ENCODE measurements at regions not wholly inside any gene's neighbourhood (a gene's known extent, or its start where the extent isn't known, plus 50 kb on each side); places are given as distances from the start of the nearest gene placed in this dataset.
"Not testable (repeated sequence)": the region's sequence is repeated elsewhere in the genome, so short reads cannot be mapped to it uniquely, and the experiment has no call there.

GRCh38 chr3:118146658-118147375 lies 887.8 kb downstream of the IGSF11 start:
- intact Hi-C loops (cut with DNase I), result no loop called here

GRCh38 chr3:118151164-118151563 lies 883.5 kb downstream of the IGSF11 start:
- intact Hi-C loops (cut with DNase I), result no loop called here
- DNase-seq (ENCODE audit: low spot score), result no peak

More at GRCh38 chr3:118146658-118147375, 887.8 kb downstream of the IGSF11 start:
- no peak for DNase-seq (ENCODE audit: low spot score)

DNA sequence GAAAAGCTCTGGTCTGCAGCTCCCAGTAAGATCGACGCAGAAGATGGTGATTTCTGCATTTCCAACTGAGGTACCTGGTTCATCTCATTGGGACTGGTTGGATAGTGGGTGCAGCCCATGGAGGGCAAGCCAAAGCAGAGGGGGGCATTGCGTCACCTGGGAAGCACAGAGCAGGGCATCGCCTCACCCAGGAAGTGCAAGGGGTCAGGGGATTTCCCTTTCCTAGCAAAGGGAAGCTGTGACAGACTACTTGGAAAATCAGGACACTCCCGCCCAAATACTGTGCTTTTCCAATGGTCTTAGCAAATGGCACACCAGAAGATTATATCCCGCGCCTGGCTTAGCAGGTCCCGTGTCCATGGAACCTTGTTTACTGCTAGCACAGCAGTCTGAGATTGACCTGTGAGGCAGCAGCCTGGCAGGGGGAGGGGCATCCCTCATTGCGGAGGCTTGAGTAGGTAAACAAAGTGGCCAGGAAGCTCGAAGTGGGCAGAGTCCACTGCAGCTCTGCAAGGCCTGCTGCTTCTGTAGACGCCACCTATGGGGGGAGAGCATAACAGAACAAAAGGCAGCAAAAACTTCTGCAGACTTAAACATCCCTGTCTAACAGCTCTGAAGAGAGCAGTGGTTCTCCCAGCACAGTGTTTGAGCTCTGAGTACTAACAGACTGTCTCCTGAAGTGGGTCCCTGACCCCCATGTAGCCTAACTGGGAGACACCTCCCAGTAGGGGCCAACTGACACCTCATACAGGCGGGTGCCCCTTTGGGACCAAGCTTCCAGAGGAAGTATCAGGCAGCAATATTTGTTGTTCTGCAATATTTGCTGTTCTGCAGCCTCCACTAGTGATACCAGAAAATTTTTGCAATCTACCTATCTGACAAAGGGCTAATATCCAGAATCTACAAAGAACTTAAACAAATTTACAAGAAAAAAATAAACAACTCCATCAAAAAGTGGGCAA lies 871.7 kb downstream of the IGSF11 start:
- intact Hi-C loops (cut with DNase I), result not testable (repeated sequence)

GRCh38 chr3:118165413-118165812 lies 869.2 kb downstream of the IGSF11 start:
- intact Hi-C loops (cut with DNase I), result no loop called here
- DNase-seq (ENCODE audit: low spot score), result no peak

More for the DNA sequence above, 871.7 kb downstream of the IGSF11 start:
- not testable (repeated sequence) for DNase-seq (ENCODE audit: low spot score)

DNA sequence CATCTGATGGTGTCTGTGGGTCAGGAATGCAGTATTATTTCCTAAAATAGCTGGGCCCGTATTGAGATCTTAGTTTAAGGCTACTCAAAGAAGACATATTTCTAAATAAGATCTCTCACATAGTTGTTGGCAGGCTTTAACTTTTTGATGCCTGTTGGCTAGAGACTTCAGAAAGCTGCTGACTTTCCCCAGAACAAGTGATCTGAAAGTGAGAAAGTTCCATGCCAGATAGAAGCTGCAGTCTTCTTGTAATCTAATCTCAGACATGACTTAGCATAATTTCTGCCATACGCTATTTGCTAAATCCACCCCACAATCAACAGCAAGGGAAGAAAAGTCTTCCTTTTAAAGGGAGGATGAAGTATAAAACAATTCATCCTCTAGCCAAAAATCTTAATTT lies 867.1 kb downstream of the IGSF11 start:
- DNase-seq (ENCODE audit: low spot score), result no peak
- intact Hi-C loops (cut with DNase I), result no loop called here

DNA sequence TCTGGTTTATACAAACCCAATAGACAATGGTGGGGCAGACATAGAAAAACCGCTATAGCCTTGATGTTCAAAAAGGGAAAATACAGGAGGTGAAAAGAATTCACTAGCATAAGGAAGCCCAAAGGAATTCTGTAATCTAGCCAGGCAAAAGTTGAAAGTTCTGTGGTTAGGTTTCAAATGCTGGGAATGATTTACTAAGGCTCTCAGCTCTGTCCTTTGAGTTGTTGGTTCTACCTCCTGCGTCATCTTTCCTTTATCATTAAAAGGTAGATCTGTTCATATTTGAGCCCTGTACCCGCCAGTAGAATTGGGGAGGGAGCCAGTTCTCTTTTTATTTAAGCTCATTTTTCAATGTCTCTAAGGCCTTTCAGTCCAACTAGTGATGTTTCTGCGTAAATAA lies 866.5 kb downstream of the IGSF11 start:
- DNase-seq (ENCODE audit: low spot score), result no peak
- intact Hi-C loops (cut with DNase I), result no loop called here

DNA sequence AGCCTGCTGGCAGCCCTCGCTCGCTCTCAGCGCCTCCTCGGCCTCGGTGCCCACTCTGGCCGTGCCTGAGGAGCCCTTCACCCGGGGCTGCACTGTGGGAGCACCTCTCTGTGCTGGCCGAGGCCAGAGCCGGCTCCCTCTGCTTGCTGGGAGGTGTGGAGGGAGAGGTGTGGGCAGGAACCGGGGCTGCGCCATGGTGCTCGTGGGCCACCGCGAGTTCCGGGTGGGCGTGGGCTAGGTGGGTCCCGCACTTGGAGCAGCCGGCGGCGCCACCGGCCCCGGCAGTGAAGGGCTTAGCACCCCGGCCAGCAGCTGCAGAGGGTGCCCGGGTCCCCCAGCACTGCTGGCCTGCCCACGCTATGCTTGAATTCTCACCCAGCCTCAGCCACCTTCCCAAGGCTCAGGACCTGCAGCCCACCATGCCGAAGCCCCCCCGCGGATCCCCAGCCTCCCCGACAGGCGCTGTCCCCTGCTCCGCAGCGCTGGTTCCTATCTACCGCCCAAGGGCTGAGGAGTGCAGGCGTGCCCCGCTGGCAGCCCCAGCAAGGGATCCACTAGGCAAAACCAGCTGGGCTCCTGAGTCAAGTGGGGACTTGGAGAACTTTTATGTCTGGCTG lies 863.3 kb downstream of the IGSF11 start:
- no peak for DNase-seq (ENCODE audit: low spot score)
- intact Hi-C loops (cut with DNase I), result no loop called here

DNA sequence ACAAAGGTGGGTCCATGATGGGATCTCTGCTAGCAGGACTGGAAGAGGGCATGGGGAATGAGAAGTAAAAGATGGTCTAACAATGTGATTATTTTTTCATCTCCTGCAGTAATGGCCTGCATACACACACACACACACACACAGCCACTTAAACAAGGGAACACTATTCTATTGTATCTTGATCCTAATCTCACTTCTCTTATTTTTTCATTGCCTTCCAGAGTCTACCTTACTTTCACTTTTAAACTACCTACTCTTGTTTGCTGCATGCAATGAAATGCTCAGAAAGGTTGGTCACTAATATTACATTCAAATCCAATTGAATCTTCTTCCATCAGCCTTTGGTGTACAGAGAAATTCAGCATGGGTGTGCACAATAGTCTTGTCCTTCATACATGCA lies 853.8 kb downstream of the IGSF11 start:
- intact Hi-C loops (cut with DNase I), result no loop called here
- no peak for DNase-seq (ENCODE audit: low spot score)

GRCh38 chr3:118181274-118181673 lies 853.4 kb downstream of the IGSF11 start:
- no peak for DNase-seq (ENCODE audit: low spot score)
- intact Hi-C loops (cut with DNase I), result no loop called here

GRCh38 chr3:118186051-118186450 lies 848.6 kb downstream of the IGSF11 start:
- intact Hi-C loops (cut with DNase I), result no loop called here
- DNase-seq (ENCODE audit: low spot score), result no peak

- DNase-seq (ENCODE audit: low spot score), result no peak
- intact Hi-C loops (cut with DNase I), result no loop called here
Observed at GRCh38 chr3:118187221-118187620, 847.4 kb downstream of the IGSF11 start.

GRCh38 chr3:118196183-118196582 lies 838.5 kb downstream of the IGSF11 start:
- no peak for DNase-seq (ENCODE audit: low spot score)
- intact Hi-C loops (cut with DNase I), result no loop called here

- no peak for DNase-seq (ENCODE audit: low spot score)
- intact Hi-C loops (cut with DNase I), result no loop called here
Observed at GRCh38 chr3:118199044-118199443, 835.6 kb downstream of the IGSF11 start.

DNA sequence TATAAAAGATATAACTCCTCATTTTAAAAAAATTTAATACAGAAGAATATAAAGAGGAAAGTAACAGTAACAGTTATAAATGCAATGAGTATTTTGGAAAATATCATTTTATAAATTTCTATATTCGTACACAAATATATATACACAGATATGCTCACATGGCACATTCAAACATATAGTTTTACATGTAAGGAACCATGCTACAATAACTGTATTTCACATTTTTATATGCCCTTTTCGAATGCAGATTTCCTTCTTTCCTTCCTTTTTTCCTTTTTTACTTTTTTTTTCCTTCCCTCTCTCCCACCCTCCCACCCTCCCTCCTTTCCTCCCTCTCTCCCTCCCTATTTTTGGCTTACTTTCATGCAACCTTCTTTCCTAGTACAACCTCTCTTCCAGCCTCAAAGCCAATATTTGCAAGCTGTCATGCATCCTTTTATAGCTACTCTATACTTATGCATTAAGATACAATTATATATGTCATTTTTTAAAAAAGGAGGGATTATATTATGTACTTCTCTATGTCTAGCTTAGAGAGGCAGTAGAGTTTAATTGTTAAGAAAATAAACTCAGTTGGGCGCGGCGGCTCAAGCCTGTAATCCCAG lies 830.5 kb downstream of the IGSF11 start:
- intact Hi-C loops (cut with DNase I), result no loop called here
- DNase-seq (ENCODE audit: low spot score), result no peak

- intact Hi-C loops (cut with DNase I), result no loop called here
- DNase-seq (ENCODE audit: low spot score), result no peak
Observed at GRCh38 chr3:118207271-118207670, 827.4 kb downstream of the IGSF11 start.

- intact Hi-C loops (cut with DNase I), result no loop called here
- no peak for DNase-seq (ENCODE audit: low spot score)
Observed at GRCh38 chr3:118208642-118209041, 826.0 kb downstream of the IGSF11 start.

- intact Hi-C loops (cut with DNase I), result no loop called here
- no peak for DNase-seq (ENCODE audit: low spot score)
Observed at GRCh38 chr3:118213892-118214291, 820.8 kb downstream of the IGSF11 start.

GRCh38 chr3:118226206-118226605 lies 808.4 kb downstream of the IGSF11 start:
- intact Hi-C loops (cut with DNase I), result no loop called here

GRCh38 chr3:118227191-118227590 lies 807.5 kb downstream of the IGSF11 start:
- intact Hi-C loops (cut with DNase I), result no loop called here
- no peak for DNase-seq (ENCODE audit: low spot score)

More at GRCh38 chr3:118226206-118226605, 808.4 kb downstream of the IGSF11 start:
- no peak for DNase-seq (ENCODE audit: low spot score)

GRCh38 chr3:118228151-118228550 lies 806.5 kb downstream of the IGSF11 start:
- DNase-seq (ENCODE audit: low spot score), result no peak
- intact Hi-C loops (cut with DNase I), result no loop called here

All from cardiac septum (tissue), 1 donor.